ENCODE measurements at regions not wholly inside any gene's neighbourhood (a gene's known extent, or its start where the extent isn't known, plus 50 kb on each side); places are given as distances from the start of the nearest gene placed in this dataset.

DNA sequence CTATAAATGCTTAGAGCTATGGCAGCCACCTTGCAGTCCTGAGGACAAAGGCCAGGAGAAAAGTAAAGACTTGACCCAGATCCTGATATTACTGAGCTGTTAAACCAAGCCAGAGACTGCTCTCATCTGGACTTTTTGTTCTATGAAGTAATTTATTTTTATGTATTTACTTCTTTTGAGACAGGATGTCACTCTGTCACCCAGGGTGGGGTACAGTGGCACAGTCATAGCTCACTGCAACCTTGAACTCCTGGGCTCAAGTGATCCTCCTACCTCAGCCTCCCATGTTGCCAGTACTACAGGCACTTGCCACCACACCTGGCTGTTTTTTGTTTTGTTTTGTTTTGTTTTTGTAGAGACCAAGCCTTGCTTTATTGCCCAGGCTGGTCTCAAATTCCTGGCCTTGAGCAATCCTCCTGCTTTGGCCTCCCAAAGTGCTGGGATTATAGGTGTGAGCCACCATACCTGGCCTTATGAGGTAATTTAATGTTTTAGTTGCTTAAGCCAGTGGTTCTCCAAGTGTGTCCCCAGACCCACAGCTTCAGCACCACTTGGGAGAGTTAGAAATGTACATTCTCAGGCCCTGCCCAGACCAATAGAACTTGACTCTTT lies 112.1 kb downstream of the COPRS start:
- Histone ChIP-seq H3K27me3 (no peaks in the 10 kb centered on the region), H3K4me3 (no peak overlapping the region), H3K36me3 (no peaks in the 10 kb centered on the region), H3K4me1 (peaks cover 0 to 28% (median 7%) of the 10 kb centered on the region in 4 donors), H3K9me3 (no peaks in the 10 kb centered on the region), H3K27ac (no peak overlapping the region)
- no peak for DNase-seq (ENCODE audit: low spot score in 2 of 2)
- TF ChIP-seq, protein P1, sequence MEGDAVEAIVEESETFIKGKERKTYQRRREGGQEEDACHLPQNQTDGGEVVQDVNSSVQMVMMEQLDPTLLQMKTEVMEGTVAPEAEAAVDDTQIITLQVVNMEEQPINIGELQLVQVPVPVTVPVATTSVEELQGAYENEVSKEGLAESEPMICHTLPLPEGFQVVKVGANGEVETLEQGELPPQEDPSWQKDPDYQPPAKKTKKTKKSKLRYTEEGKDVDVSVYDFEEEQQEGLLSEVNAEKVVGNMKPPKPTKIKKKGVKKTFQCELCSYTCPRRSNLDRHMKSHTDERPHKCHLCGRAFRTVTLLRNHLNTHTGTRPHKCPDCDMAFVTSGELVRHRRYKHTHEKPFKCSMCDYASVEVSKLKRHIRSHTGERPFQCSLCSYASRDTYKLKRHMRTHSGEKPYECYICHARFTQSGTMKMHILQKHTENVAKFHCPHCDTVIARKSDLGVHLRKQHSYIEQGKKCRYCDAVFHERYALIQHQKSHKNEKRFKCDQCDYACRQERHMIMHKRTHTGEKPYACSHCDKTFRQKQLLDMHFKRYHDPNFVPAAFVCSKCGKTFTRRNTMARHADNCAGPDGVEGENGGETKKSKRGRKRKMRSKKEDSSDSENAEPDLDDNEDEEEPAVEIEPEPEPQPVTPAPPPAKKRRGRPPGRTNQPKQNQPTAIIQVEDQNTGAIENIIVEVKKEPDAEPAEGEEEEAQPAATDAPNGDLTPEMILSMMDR (IDR thresholded peaks at IDR 0.05): no peak
- TF ChIP-seq EP300 (IDR thresholded peaks at IDR 0.05): no peak
- TF ChIP-seq POLR2A (IDR thresholded peaks at IDR 0.05): no peak

DNA sequence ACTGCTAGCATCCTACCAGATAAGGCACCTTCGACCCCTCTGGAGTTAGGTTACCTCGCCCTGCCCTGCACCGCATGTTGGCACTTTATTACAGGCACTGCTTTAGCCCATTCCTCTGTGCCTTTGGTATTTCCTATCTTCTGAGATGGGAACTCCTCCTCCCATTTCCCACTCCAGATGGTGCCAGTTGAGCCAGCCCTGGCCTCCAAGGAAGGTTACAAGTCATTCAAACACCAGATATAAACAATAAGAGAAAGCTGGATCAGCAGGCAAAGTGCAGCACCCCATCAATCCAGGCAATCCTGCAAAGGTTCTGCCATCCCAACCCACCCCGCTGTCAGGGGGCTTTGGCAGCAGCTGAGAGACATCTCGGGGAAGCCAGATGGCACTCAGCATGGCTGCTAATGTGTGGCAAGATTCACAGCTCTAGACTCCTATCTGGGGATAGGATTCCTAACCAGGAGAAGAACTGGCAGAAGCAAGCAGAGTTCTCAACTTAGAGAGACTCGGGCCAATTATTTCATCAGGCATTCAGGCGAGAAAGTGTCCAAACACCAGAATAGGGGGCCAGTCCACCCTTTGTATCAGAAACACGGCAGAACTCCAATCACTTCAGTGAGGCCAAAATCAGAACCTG lies 113.0 kb downstream of the COPRS start:
- Histone ChIP-seq H3K36me3 (no peaks in the 10 kb centered on the region), H3K27me3 (no peaks in the 10 kb centered on the region), H3K27ac (no peak overlapping the region), H3K9me3 (no peaks in the 10 kb centered on the region), H3K4me3 (no peak overlapping the region), H3K4me1 (peaks cover 0 to 34% (median 7%) of the 10 kb centered on the region in 4 donors)
- DNase-seq (ENCODE audit: low spot score in 2 of 2): no peak
- TF ChIP-seq POLR2A (IDR thresholded peaks at IDR 0.05): no peak
- TF ChIP-seq EP300 (IDR thresholded peaks at IDR 0.05): no peak
- TF ChIP-seq, protein P1 (IDR thresholded peaks at IDR 0.05): no peak
- 82 to 86% methylated on average over 8 of the region's 8 CpGs for WGBS, 2 donors

DNA sequence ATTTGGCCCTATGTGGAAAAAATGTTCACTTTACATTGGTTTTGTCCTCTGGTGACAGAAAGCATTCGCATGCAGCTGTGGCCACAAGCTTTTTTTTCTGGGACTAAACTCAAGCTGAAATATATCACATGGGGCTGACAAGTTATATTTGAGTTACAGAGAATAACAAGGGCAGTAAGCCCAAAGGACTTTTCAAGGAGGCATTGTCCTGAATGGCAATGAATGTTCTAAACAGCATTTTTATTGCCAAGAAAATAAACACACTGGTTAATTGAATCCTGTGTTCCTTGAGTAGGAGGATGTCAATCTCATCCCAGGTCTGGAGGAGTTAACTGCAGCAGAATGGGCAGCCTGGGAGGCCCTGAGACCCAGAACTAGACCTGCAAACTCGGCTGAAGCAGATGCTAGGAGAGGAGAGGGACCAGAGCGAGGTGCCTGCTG lies 114.5 kb downstream of the COPRS start:
- no peak overlapping the region for H3K27ac ChIP-seq
- no peaks in the 10 kb centered on the region for H3K27me3 ChIP-seq
- H3K36me3 ChIP-seq: no peaks in the 10 kb centered on the region
- WGBS, 2 donors: 22 to 34% methylated on average over 3 of the region's 3 CpGs
- no peak overlapping the region for H3K4me3 ChIP-seq
- no peak for DNase-seq (ENCODE audit: low spot score in 2 of 2)
- H3K4me1 ChIP-seq: peaks cover 0 to 47% (median 7%) of the 10 kb centered on the region in 4 donors
- TF ChIP-seq EP300 (IDR thresholded peaks at IDR 0.05) (no peak), POLR2A (IDR thresholded peaks at IDR 0.05) (no peak)
- TF ChIP-seq, protein P1 (IDR thresholded peaks at IDR 0.05): no peak
- H3K9me3 ChIP-seq: no peaks in the 10 kb centered on the region

DNA sequence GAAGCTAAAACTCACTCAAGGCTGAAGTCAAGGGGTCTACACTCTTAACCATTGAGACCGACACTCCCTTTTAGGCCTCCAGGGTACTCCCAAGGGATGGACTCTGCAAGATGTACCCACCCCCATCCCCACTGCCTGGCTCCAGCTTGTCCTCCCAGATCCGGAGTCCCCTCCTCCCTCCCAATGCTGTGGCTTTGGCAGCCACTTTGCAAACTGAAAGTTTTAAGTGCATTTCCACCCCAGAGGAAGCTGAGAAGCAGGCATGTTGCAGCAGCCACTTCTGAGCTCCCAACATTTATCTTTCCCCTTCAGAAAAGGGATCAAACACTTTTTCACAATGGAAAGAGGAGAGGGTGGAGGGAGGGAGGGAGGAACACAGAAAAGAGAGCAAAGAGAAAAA lies 115.2 kb downstream of the COPRS start:
- H3K9me3 ChIP-seq: no peaks in the 10 kb centered on the region
- H3K4me3 ChIP-seq: no peak overlapping the region
- H3K27ac ChIP-seq: no peak overlapping the region

DNA sequence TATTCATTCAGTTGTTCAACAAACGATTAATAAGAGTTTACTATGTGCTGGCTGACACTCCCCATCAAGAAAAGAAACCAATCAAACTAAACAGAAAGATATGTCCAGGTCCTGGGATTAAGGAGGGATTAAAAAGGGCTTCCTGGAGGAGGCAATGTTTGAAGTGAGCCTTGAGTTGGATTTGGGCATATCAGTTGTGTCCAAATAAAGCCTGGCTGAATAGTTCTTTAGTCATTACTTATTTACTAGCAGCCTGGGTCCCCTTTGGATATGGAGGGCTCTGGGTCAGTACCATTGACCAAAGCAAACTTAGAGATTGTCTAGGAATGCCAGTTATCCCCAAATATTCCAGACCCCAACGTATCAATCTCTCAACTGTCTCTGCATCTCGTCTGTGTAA lies 117.7 kb downstream of the COPRS start:
- 72 to 82% methylated on average over 3 of the region's 3 CpGs for WGBS, 2 donors
- no peak for DNase-seq (ENCODE audit: low spot score in 2 of 2)
- H3K4me3 ChIP-seq: no peak overlapping the region
- H3K27ac ChIP-seq: no peak overlapping the region
- H3K36me3 ChIP-seq: no peaks in the 10 kb centered on the region
- H3K9me3 ChIP-seq: no peaks in the 10 kb centered on the region
- H3K27me3 ChIP-seq: no peaks in the 10 kb centered on the region
- H3K4me1 ChIP-seq: peaks cover 0 to 52% (median 7%) of the 10 kb centered on the region in 4 donors
- TF ChIP-seq EP300 (IDR thresholded peaks at IDR 0.05): no peak
- TF ChIP-seq, protein P1 (IDR thresholded peaks at IDR 0.05): no peak

More for the DNA sequence above, 115.2 kb downstream of the COPRS start:
- WGBS, 2 donors: 22 to 31% methylated on average over 2 of the region's 2 CpGs
- Histone ChIP-seq H3K36me3 (no peaks in the 10 kb centered on the region), H3K4me1 (peaks cover 0 to 47% (median 7%) of the 10 kb centered on the region in 4 donors), H3K27me3 (no peaks in the 10 kb centered on the region)
- TF ChIP-seq POLR2A (IDR thresholded peaks at IDR 0.05) (no peak), EP300 (IDR thresholded peaks at IDR 0.05) (no peak)
- TF ChIP-seq, protein P1 (IDR thresholded peaks at IDR 0.05): no peak
- DNase-seq (ENCODE audit: low spot score in 2 of 2): no peak
